ENCODE measurements at regions not wholly inside any gene's neighbourhood (a gene's known extent, or its start where the extent isn't known, plus 50 kb on each side); places are given as distances from the start of the nearest gene placed in this dataset.
"Not testable (repeated sequence)": the region's sequence is repeated elsewhere in the genome, so short reads cannot be mapped to it uniquely, and the experiment has no call there.

- TF ChIP-seq CTCF (optimal IDR thresholded peaks at IDR 0.05 in 1 of 3, IDR thresholded peaks at IDR 0.05 in 1 of 3, conservative IDR thresholded peaks at IDR 0.05 in 1 of 3; ENCODE audit: extremely low read depth in 1 of 3, insufficient read depth in 2 of 3, low read length in 3 of 3), result peak in 1 of 3 experiments; percentile 21
- not testable (repeated sequence) for TF ChIP-seq EZH2 (IDR thresholded peaks at IDR 0.05; ENCODE audit: low read length)
These were observed 405.1 kb upstream of the FRG2C start for GRCh38 chr3:75258825-75259683.

Data from keratinocyte (primary cell).